SK-N-SH (cell line): ENCODE measurements at regions not wholly inside any gene's neighbourhood (a gene's known extent, or its start where the extent isn't known, plus 50 kb on each side); places are given as distances from the start of the nearest gene placed in this dataset.

Experiments used
- CTCF ChIA-PET: fragments of 300-600, 350-600 bp; formaldehyde crosslinking; extraction: SDS; loops from one replicate; lab custom pipeline; 2021; lab: Yijun Ruan, JAX
- POLR2A ChIA-PET: fragments of 350-600 bp; sonication (Branson Sonifier 250); formaldehyde crosslinking; extraction: SDS; loops from one replicate; lab custom pipeline; 2020; ENCODE audit warnings: antibody characterized with exemption, inconsistent platforms; lab: Yijun Ruan, JAX
- DNase-seq: peaks from one replicate; pipeline ENCODE4 v3.0.0; 2012
- H2AFZ ChIP-seq: fragments of 200-600 bp; sonication (generic); 2 replicates; pipeline ENCODE4 v1.8.1; 2016; ENCODE audit warnings: antibody characterized with exemption, mild to moderate bottlenecking, low read depth
- H3F3A ChIP-seq: fragments of 200-600 bp; sonication (generic); replicated peaks from 2 replicates; pipeline ENCODE3; 2016; ENCODE audit warnings: antibody characterized with exemption, mild to moderate bottlenecking; ENCODE audit not compliant: insufficient read depth
- H3K27ac ChIP-seq, 2 experiments: fragments of 200-500 bp in 1 of 2; fragments of 200-600 bp in 1 of 2; sonication (Bioruptor generic) in 1 of 2; sonication (generic), shearing (Covaris generic) in 1 of 2; 2 replicates each; pipeline versions ENCODE4 v1.5.1 to v1.6.1; 2014 to 2016; ENCODE audit warnings: low read depth in 2 of 2, inconsistent platforms in 1 of 2, low read length in 1 of 2, mild to moderate bottlenecking in 1 of 2, mixed read lengths in 1 of 2
- H3K27me3 ChIP-seq: fragments of 200-600 bp; sonication (generic), shearing (Covaris generic); 2 replicates; pipeline ENCODE4 v1.6.1; 2016; ENCODE audit warnings: mixed run types; ENCODE audit not compliant: insufficient read depth
- H3K36me3 ChIP-seq, 2 experiments: fragments of 200-500 bp in 1 of 2; fragments of 200-600 bp in 1 of 2; sonication (Bioruptor generic) in 1 of 2; sonication (generic) in 1 of 2; replicated peaks in 1 of 2; 2 replicates each; pipeline versions ENCODE3 to v1.5.1; 2014 to 2016; ENCODE audit warnings: low read length in 1 of 2, mild to moderate bottlenecking in 1 of 2; ENCODE audit not compliant: insufficient read depth in 2 of 2, control insufficient read depth in 1 of 2
- H3K4me1 ChIP-seq, 2 experiments: fragments of 200-500 bp in 1 of 2; fragments of 200-600 bp in 1 of 2; sonication (Bioruptor generic) in 1 of 2; sonication (generic), shearing (Covaris generic) in 1 of 2; 2 replicates each; pipeline versions ENCODE4 v1.5.1 to v1.6.1; 2014 to 2016; ENCODE audit warnings: low read depth in 1 of 2, low read length in 1 of 2, mixed run types in 1 of 2; ENCODE audit not compliant: insufficient read depth in 2 of 2, control insufficient read depth in 1 of 2
- H3K4me2 ChIP-seq: fragments of 200-600 bp; sonication (generic), shearing (Covaris generic); 2 replicates; pipeline ENCODE4 v1.6.1; 2017; ENCODE audit warnings: mixed run types
- H3K4me3 ChIP-seq, 2 experiments: fragments of 200-500 bp in 1 of 2; fragments of 200-600 bp in 1 of 2; sonication (Bioruptor generic) in 1 of 2; sonication (generic), shearing (Covaris generic) in 1 of 2; 2 replicates each; pipeline versions ENCODE4 v1.5.1 to v1.8.1; 2014 to 2016; ENCODE audit warnings: low read depth in 2 of 2, inconsistent platforms in 1 of 2, low read length in 1 of 2, mild to moderate bottlenecking in 1 of 2, mixed read lengths in 1 of 2, moderate library complexity in 1 of 2
- H3K79me2 ChIP-seq: fragments of 200-600 bp; sonication (generic); 2 replicates; pipeline ENCODE4 v1.8.1; 2017; ENCODE audit warnings: mild to moderate bottlenecking; ENCODE audit not compliant: insufficient read depth
- H3K9ac ChIP-seq: fragments of 200-600 bp; sonication (generic); 2 replicates; pipeline ENCODE4 v1.6.1; 2017; ENCODE audit warnings: mixed run types
- H3K9me2 ChIP-seq: fragments of 200-600 bp; sonication (generic); 2 replicates; pipeline ENCODE4 v1.6.1; 2017; ENCODE audit warnings: mixed run types
- H3K9me3 ChIP-seq: fragments of 200-600 bp; sonication (generic); 2 replicates; pipeline ENCODE4 v1.6.1; 2017; ENCODE audit warnings: mixed run types, mild to moderate bottlenecking, moderate library complexity
- H4K20me1 ChIP-seq: fragments of 200-600 bp; sonication (generic); 2 replicates; pipeline ENCODE4 v1.6.1; 2017; ENCODE audit warnings: mild to moderate bottlenecking, mixed run types; ENCODE audit not compliant: insufficient read depth
- EP300 ChIP-seq, 2 experiments: IDR thresholded peaks; 2 replicates each; pipeline versions ENCODE4 v1.4.0 to v1.6.1; 2012; ENCODE audit warnings: borderline replicate concordance in 1 of 2, low read depth in 1 of 2, low read length in 1 of 2
- EZH2phosphoT487 ChIP-seq: fragments of 200-600 bp; sonication (generic); IDR thresholded peaks from 2 replicates; pipeline ENCODE4 v1.6.1; 2017; ENCODE audit warnings: low read depth, mixed run types, mild to moderate bottlenecking, antibody characterized with exemption, moderate library complexity, borderline replicate concordance
- FOSL2 ChIP-seq: IDR thresholded peaks from 2 replicates; pipeline ENCODE4 v1.4.0; 2012; ENCODE audit warnings: low read depth, mild to moderate bottlenecking, moderate library complexity, borderline replicate concordance
- GABPA ChIP-seq: IDR thresholded peaks from 2 replicates; pipeline ENCODE4 v1.4.0; 2012; ENCODE audit warnings: low read depth, mild to moderate bottlenecking
- GATA2 ChIP-seq: sonication (generic); formaldehyde crosslinking; IDR thresholded peaks from 2 replicates; pipeline ENCODE4 v1.5.0; 2020; ENCODE audit warnings: mild to moderate bottlenecking, missing genetic modification reagents
- NFIC ChIP-seq: IDR thresholded peaks from 2 replicates; pipeline ENCODE4 v1.4.0; 2012; ENCODE audit warnings: borderline replicate concordance
- POLR2AphosphoS5 ChIP-seq: IDR thresholded peaks from 2 replicates; pipeline ENCODE4 v1.6.1; 2012; ENCODE audit warnings: low read depth, low read length
- RAD21 ChIP-seq: IDR thresholded peaks from 2 replicates; pipeline ENCODE4 v1.6.1; 2012; ENCODE audit warnings: mild to moderate bottlenecking, low read length
- RFX5 ChIP-seq: IDR thresholded peaks from 2 replicates; pipeline ENCODE4 v1.6.1; 2012; ENCODE audit warnings: mild to moderate bottlenecking, improper control_type of control experiment, low read length
- SIN3A ChIP-seq: IDR thresholded peaks from 2 replicates; pipeline ENCODE4 v1.6.1; 2012; ENCODE audit warnings: low read depth, mild to moderate bottlenecking, low read length, moderate library complexity, borderline replicate concordance
- TAF1 ChIP-seq: IDR thresholded peaks from 2 replicates; pipeline ENCODE4 v1.6.1; 2012; ENCODE audit warnings: low read depth, mild to moderate bottlenecking, low read length, moderate library complexity, borderline replicate concordance
- TEAD4 ChIP-seq: IDR thresholded peaks from 2 replicates; pipeline ENCODE4 v1.4.0; 2012; ENCODE audit warnings: mild to moderate bottlenecking, borderline replicate concordance; ENCODE audit not compliant: insufficient read depth
- WGBS: methylation state at CpG from one replicate; pipeline ENCODE4 v1.1.6; 2017; ENCODE audit warnings: low lambda C conversion rate; 5-methylcytosine and 5-hydroxymethylcytosine counted together
- TF ChIP-seq, protein P1 (sequence below): fragments of 200-600 bp; sonication (generic); IDR thresholded peaks from 2 replicates; pipeline ENCODE4 v1.6.1; 2017; ENCODE audit warnings: antibody characterized with exemption, mild to moderate bottlenecking, moderate library complexity
- TF ChIP-seq, protein P2 (sequence below): IDR thresholded peaks from 2 replicates; pipeline ENCODE4; 2012
- TF ChIP-seq, protein P3 (sequence below): fragments of 150-350 bp; IDR thresholded peaks from 2 replicates; pipeline ENCODE4 v1.6.1; 2017; ENCODE audit warnings: antibody characterized with exemption, low read length, low read depth, borderline replicate concordance

DNA sequence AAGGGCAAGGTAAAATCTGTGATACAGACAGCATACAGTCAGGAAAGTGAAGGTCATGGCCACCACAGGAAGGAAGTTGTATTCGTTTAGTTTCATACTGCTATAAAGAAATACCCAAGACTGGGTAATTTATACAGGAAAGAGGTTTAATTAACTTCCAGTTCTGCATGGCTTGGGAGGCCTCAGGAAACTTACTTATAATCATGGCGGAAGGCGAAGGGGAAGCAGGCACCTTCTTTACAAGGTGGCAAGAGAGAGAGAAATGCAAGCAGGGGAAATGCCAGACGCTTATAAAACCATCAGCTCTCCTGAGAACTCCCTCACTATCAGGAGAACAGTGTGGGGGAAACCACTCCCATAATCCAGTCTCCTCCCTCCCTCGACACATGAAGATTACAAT is 353.7 kb upstream of the SEMA6D start:
- Histone ChIP-seq H3K79me2 (no peaks in the 10 kb centered on the region), H3K4me3 (no peak overlapping the region), H3K9me3 (no peaks in the 10 kb centered on the region), H3K36me3 (no peaks in the 10 kb centered on the region), H4K20me1 (no peaks in the 10 kb centered on the region), H3K27ac (no peak overlapping the region), H3K9ac (no peak overlapping the region), H3K4me1 (peaks cover 0 to 15% of the 10 kb centered on the region in 2 experiments; a peak in 2 of 4 replicates), H3K27me3 (no peaks in the 10 kb centered on the region), H2AFZ (no peak overlapping the region), H3K9me2 (no peaks in the 10 kb centered on the region), H3F3A (no peaks in the 10 kb centered on the region), H3K4me2 (no peak overlapping the region)
- ChIA-PET POLR2A (interaction anchor here (1.5 kb wide), 1 partner anchor 9 kb away, joined by 3 read pairs; no protein-coding TSS in a partner anchor), CTCF (interaction anchor here (0.8 to 1.6 kb wide), 3 partner anchors 9 to 345 kb away, joined by 3 to 6 read pairs (median 3); no protein-coding TSS in a partner anchor)
- no peak for TF ChIP-seq EZH2phosphoT487
- TF ChIP-seq FOSL2: no peak
- TF ChIP-seq, protein P1, sequence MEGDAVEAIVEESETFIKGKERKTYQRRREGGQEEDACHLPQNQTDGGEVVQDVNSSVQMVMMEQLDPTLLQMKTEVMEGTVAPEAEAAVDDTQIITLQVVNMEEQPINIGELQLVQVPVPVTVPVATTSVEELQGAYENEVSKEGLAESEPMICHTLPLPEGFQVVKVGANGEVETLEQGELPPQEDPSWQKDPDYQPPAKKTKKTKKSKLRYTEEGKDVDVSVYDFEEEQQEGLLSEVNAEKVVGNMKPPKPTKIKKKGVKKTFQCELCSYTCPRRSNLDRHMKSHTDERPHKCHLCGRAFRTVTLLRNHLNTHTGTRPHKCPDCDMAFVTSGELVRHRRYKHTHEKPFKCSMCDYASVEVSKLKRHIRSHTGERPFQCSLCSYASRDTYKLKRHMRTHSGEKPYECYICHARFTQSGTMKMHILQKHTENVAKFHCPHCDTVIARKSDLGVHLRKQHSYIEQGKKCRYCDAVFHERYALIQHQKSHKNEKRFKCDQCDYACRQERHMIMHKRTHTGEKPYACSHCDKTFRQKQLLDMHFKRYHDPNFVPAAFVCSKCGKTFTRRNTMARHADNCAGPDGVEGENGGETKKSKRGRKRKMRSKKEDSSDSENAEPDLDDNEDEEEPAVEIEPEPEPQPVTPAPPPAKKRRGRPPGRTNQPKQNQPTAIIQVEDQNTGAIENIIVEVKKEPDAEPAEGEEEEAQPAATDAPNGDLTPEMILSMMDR: no peak
- TF ChIP-seq GATA2: no peak
- TF ChIP-seq EP300 (IDR thresholded peaks at IDR 0.05; ENCODE audit: borderline replicate concordance in 1 of 2, low read depth in 1 of 2, low read length in 1 of 2): no peak
- TF ChIP-seq NFIC: no peak
- TF ChIP-seq, protein P2, sequence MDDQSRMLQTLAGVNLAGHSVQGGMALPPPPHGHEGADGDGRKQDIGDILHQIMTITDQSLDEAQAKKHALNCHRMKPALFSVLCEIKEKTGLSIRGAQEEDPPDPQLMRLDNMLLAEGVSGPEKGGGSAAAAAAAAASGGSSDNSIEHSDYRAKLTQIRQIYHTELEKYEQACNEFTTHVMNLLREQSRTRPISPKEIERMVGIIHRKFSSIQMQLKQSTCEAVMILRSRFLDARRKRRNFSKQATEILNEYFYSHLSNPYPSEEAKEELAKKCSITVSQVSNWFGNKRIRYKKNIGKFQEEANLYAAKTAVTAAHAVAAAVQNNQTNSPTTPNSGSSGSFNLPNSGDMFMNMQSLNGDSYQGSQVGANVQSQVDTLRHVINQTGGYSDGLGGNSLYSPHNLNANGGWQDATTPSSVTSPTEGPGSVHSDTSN: no peak
- no peak for TF ChIP-seq TEAD4
- no peak for TF ChIP-seq SIN3A
- TF ChIP-seq GABPA: no peak
- no peak for TF ChIP-seq RAD21
- no peak for TF ChIP-seq POLR2AphosphoS5
- TF ChIP-seq RFX5: no peak
- TF ChIP-seq TAF1: no peak
- TF ChIP-seq, protein P3, sequence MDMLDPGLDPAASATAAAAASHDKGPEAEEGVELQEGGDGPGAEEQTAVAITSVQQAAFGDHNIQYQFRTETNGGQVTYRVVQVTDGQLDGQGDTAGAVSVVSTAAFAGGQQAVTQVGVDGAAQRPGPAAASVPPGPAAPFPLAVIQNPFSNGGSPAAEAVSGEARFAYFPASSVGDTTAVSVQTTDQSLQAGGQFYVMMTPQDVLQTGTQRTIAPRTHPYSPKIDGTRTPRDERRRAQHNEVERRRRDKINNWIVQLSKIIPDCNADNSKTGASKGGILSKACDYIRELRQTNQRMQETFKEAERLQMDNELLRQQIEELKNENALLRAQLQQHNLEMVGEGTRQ: no peak
- WGBS: 54% methylated on average over 5 of the region's 5 CpGs
- no peak for DNase-seq
